ENCODE measurements at regions not wholly inside any gene's neighbourhood (a gene's known extent, or its start where the extent isn't known, plus 50 kb on each side); places are given as distances from the start of the nearest gene placed in this dataset.
"Not testable (repeated sequence)": the region's sequence is repeated elsewhere in the genome, so short reads cannot be mapped to it uniquely, and the experiment has no call there.

- no peak for DNase-seq (ENCODE audit: low spot score)
These were observed 197.6 kb downstream of the LAT start for GRCh38 chr16:29182501-29182900.

GRCh38 chr16:29181921-29182411 lies 197.1 kb downstream of the LAT start:
- not testable (repeated sequence) for DNase-seq (ENCODE audit: low spot score)

GRCh38 chr16:29181254-29181780 lies 196.5 kb downstream of the LAT start:
- not testable (repeated sequence) for DNase-seq (ENCODE audit: low spot score)

GRCh38 chr16:29180206-29180600 lies 195.4 kb downstream of the LAT start:
- not testable (repeated sequence) for DNase-seq (ENCODE audit: low spot score)

GRCh38 chr16:29179401-29180205 lies 194.8 kb downstream of the LAT start:
- DNase-seq (ENCODE audit: low spot score), result not testable (repeated sequence)

GRCh38 chr16:29177888-29178726 lies 193.3 kb downstream of the LAT start:
- DNase-seq (ENCODE audit: low spot score), result not testable (repeated sequence)

GRCh38 chr16:29177203-29177887 lies 192.5 kb downstream of the LAT start:
- not testable (repeated sequence) for DNase-seq (ENCODE audit: low spot score)

- DNase-seq (ENCODE audit: low spot score), result not testable (repeated sequence)
These were observed 192.0 kb downstream of the LAT start for GRCh38 chr16:29176822-29177202.

- DNase-seq (ENCODE audit: low spot score), result not testable (repeated sequence)
These were observed 191.3 kb downstream of the LAT start for GRCh38 chr16:29176154-29176470.

- DNase-seq (ENCODE audit: low spot score), result not testable (repeated sequence)
These were observed 190.7 kb downstream of the LAT start for GRCh38 chr16:29175411-29176153.

GRCh38 chr16:29173371-29174305 lies 188.8 kb downstream of the LAT start:
- DNase-seq (ENCODE audit: low spot score), result not testable (repeated sequence)

GRCh38 chr16:29172098-29172724 lies 187.4 kb downstream of the LAT start:
- DNase-seq (ENCODE audit: low spot score), result not testable (repeated sequence)

GRCh38 chr16:29171296-29171695 lies 186.4 kb downstream of the LAT start:
- DNase-seq (ENCODE audit: low spot score), result not testable (repeated sequence)

- not testable (repeated sequence) for DNase-seq (ENCODE audit: low spot score)
These were observed 185.7 kb downstream of the LAT start for GRCh38 chr16:29170393-29171119.

GRCh38 chr16:29169295-29169994 lies 184.6 kb downstream of the LAT start:
- DNase-seq (ENCODE audit: low spot score), result not testable (repeated sequence)

- not testable (repeated sequence) for DNase-seq (ENCODE audit: low spot score)
These were observed 183.8 kb downstream of the LAT start for GRCh38 chr16:29168515-29169259.

GRCh38 chr16:29164442-29165089 lies 179.7 kb downstream of the LAT start:
- not testable (repeated sequence) for DNase-seq (ENCODE audit: low spot score)

Measured in D341Med (cell line).